ENCODE measurements at regions not wholly inside any gene's neighbourhood (a gene's known extent, or its start where the extent isn't known, plus 50 kb on each side); places are given as distances from the start of the nearest gene placed in this dataset.

DNA sequence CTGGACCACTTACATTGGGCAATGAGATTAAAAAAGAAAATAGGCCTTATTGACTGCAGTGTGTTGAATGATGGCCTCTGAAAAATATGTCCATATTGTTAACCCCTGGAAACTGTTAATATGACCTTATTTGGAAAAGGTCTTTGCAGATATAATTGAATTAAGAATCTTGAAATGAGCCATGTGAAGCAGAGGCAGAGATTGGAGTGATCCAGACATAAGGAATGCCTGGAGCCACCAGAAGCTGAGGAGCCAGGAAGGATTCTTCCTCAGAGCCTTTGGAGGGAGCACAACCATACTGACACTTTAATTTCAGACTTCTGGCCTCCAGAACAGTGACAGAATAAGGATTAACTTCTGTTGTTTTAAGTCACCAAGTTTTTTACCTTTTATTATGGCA lies 510.4 kb upstream of the AGTR1 start:
- no peak for DNase-seq

DNA sequence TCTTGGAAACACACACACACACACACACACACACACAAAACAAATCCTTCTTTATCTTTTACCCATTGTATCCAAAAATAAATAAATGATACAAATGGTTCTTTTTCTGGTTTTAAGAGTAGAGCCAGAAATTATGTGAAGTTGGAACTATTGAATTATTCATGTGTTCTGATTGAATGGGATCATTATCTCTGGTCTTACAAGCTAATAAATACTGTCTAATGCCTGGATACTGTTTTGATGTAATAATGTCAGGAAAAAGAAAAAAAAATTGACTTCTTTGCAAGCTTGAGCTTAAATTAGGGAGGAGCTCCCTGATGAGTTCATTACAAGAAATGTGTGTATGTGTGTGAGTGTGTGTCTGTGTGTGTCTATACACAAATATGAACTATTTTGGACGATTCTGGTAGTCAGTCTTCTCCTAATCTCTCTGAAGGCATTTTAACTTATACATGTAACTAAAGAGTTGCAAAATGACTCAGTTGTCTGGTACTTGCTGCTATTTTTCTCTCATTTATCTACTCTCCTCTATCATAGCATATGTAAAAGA lies 507.2 kb upstream of the AGTR1 start:
- no peak for DNase-seq

- no peak for DNase-seq
Observed at GRCh38 chr3:148191966-148192365, 505.7 kb upstream of the AGTR1 start.

- DNase-seq, result no peak
Observed at GRCh38 chr3:148197061-148197460, 500.6 kb upstream of the AGTR1 start.

DNA sequence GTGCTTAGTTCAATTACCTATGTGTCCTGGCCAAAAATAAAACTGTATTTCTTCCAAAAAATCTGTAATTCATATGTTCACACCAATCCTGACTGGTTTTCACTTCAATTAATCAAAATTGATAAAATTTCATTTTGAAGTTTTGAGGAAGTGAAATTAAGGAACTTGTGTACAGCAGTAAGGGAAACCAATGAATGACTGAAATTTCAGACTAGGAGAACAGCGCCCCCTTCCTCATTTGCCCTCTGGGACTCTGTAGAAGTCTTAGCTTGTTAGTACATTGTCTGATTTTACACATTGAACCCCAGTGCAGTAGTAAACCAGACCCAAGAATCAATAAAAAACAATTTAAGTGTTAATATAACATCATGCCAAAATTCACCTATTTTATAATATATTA lies 495.3 kb upstream of the AGTR1 start:
- no peak for DNase-seq

GRCh38 chr3:148203297-148204010 lies 494.2 kb upstream of the AGTR1 start:
- DNase-seq, result no peak

DNA sequence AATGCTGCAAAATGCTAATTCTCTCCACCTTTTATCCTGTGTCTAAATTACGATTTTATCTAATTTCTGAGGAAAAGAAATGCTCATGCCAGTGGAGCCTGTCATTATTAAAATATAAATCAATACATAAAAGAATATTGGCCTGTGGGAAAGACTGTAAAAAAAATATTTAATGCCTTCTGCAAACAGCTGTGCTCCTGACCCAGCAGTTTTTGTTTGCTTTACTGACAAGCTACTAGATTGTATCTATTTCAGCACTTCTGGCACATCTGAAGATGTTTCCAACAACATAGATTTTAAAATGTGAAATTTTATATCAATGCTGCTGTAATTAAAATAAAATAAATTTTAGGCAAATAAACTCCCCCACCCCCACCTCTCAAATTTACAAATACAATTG lies 493.6 kb upstream of the AGTR1 start:
- no peak for DNase-seq

DNA sequence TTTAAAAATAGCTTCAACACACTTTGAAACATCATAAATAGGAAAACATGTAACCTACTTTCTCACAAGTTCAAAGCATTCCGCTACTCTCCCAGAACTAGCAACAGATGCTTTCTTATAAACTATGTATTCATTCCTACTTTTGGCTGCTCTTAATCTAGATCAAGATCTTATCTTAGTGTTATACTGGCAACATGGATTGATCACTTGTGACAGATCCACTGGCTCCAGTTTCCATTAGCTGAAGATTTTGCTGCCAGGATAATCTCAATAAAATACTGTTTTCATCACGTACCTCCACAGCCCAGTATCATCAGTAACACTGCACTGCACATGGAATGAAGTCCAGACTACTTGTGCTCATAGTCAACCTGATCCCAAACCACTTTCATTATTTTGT lies 491.7 kb upstream of the AGTR1 start:
- no peak for DNase-seq

- no peak for DNase-seq
Observed at GRCh38 chr3:148206446-148206845, 491.3 kb upstream of the AGTR1 start.

GRCh38 chr3:148208975-148209374 lies 488.7 kb upstream of the AGTR1 start:
- no peak for DNase-seq

- no peak for DNase-seq
Observed at GRCh38 chr3:148211725-148212124, 486.0 kb upstream of the AGTR1 start.

GRCh38 chr3:148214705-148215104 lies 483.0 kb upstream of the AGTR1 start:
- DNase-seq, result no peak

- DNase-seq, result no peak
Observed at GRCh38 chr3:148217317-148217716, 480.4 kb upstream of the AGTR1 start.

DNA sequence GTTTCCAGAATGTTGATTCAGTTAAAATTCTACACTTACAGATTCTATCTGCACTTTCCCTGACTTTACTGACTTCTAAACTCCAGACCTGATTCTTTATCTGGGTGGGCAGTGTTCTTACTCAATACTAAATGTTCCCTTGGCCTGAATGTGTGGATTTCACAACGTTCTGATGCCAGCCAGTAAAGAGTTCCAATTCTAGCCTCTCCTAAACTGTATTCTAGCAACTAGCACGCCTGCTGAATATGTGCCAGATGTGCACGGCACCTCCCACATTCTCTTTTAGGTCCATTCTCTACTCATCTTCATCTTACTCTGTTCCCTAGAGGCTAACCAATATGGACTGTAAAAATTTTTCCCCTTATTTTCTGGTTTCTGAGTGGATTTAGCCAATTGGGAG lies 479.5 kb upstream of the AGTR1 start:
- DNase-seq, result no peak

DNA sequence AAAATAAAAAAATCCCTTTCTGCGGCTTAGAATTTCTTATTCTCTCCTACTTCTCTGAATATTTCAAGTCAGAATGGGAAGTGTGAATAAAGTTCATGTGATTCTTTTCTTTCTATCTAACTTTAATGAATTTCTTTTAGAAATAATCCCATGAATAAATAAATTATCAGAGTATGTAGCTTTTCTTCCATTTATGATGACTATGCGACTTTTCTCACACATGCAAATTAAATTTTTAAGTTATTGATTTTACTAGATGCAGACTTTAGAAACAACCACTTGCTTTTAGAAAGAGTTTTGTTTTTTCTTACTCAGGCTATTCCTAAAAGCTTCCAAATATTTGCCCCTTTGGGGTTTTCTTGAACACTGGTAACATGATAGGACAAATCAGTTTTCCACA lies 477.7 kb upstream of the AGTR1 start:
- DNase-seq, result no peak

- no peak for DNase-seq
Observed at GRCh38 chr3:148221303-148221702, 476.4 kb upstream of the AGTR1 start.

DNA sequence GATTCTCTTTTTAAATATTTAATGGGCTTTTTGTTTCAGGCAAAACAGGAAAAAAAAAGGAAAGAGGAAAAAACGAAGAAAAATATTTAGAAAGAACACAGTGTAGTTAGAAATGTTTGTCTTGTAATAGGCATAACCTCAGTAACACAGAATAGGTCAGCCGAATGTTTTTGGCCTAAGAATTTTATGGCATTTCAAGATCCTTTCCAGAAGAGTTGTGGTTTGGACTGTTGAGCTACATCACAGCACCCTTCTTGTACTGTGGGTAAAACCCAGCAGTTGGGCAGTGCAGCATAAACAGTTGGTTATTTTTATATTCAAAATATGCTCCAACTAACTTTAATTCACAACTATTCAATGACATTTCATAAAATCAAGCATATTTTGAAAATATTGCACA lies 474.4 kb upstream of the AGTR1 start:
- DNase-seq, result no peak

DNA sequence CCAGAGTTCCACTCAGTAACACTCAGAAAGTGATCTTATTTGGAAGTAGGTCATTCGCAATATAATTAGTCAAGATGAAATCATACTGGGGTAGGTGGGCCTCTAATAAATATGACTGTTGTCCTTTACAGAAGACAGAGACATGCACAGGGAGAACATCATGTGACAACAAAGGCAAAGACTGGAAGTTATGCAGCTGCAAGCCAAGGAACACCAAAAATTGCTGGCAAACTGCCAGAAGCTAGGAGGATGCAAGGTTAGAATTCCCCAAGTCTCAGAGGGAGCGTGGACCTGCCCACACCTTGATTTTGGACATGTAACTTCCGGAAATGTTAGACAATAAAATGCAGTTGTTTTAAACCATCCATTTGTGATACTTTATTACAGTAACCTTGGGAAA lies 471.5 kb upstream of the AGTR1 start:
- DNase-seq, result peak in 1 of 2 experiments; percentile 9

DNA sequence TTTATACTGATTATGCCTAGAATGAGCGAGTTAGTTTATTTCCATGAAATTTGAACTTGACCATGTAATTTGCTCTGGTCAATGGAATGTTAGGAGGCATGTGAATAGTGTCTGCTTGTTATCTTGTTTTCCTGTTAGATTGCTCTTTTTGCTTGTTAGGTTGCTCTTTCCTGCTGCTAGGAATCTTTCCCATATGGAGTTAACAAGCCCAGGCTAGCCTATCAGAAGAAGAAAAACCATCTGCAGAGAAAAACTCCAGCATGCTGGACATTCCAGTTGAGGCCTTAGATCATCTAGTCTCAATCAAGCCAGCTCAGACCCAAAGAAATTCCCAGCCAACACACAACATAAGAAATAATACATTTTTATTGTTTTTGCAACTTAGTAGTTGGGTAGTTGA lies 470.2 kb upstream of the AGTR1 start:
- DNase-seq, result no peak

DNA sequence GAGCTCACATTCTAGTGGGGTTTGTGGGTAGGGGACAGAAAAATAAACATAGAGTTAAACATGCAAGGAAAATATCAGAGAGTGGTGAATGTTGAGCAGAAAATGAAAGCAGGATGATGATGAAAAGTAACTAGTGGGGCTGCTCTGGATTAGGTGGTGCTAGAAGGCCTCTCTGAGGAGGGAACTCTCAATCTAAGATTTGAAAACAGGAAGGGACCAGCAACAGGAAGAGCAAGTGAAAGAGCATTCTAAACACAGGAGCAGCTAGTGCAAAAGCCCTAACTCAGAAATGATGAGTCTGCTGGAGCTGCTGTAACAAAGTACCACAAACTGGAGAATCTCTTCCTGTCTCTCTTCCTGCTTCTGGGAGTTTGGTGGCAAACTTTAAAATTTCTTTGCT lies 468.6 kb upstream of the AGTR1 start:
- no peak for DNase-seq

- no peak for DNase-seq
Observed at GRCh38 chr3:148230473-148230872, 467.2 kb upstream of the AGTR1 start.

- DNase-seq, result no peak
Observed at GRCh38 chr3:148232389-148232788, 465.3 kb upstream of the AGTR1 start.

- DNase-seq, result no peak
Observed at GRCh38 chr3:148233403-148233802, 464.3 kb upstream of the AGTR1 start.

DNA sequence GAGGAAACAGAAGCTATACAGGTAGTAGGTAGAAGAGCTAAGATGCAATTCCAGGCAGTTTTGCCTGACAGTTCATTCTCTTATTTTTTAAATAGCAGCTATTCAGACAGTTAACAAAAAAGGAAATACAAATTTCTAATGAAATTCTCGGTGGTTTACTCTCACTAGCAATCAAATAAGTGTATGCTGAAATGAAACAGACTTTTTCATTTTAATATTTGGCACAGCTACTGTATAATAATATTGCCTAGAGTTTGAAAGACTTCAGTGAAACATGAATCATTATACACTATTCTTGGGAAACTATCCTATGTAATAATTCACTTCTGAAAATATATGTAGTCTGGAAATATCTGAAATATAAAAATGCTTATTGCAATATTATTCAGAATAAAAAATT lies 463.2 kb upstream of the AGTR1 start:
- DNase-seq, result no peak

DNA sequence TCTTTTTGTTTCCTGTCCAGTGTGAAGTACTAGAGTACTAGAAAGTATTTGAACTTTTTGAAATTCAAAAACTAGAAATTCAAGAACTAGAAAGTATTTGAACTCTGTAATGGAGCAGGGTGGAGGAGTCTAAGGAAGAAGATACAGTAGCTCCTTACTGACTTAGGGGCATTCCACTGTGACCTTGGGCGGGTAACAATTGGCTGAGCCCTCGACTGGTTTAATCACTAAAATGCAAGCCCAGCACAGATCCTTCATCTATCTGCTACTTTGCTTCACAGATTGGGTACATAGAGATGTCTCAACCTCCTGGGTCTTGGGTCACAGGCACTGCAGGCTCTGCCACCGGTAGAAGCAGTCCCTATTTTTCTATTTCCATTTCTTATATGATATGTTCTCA lies 462.1 kb upstream of the AGTR1 start:
- DNase-seq, result no peak

All from NCI-H446 (cell line).